Stimulated activated CD4-positive, alpha-beta T cell treated with anti-CD3 and anti-CD28 coated beads, Interleukin-12 subunit alpha, Interleukin-12 subunit beta, amount 100 ng/mL, for 48 hours (primary cell): ENCODE measurements at regions not wholly inside any gene's neighbourhood (a gene's known extent, or its start where the extent isn't known, plus 50 kb on each side); places are given as distances from the start of the nearest gene placed in this dataset.

ENCODE experiments used
- DNase-seq, 3 donors: peaks; one replicate each; pipeline ENCODE4 v3.0.0-alpha.2; 2020; ENCODE audit warnings: low read depth in 2 of 3, low spot score in 1 of 3

GRCh38 chrX:26019386-26019785 lies 118.8 kb upstream of the MAGEB18 start:
- no peak for DNase-seq

GRCh38 chrX:26026179-26026578 lies 112.0 kb upstream of the MAGEB18 start:
- DNase-seq = no peak

- DNase-seq = no peak
Observed at GRCh38 chrX:26032111-26032912, 105.8 kb upstream of the MAGEB18 start.

- no peak for DNase-seq
Observed at GRCh38 chrX:26037367-26037766, 100.8 kb upstream of the MAGEB18 start.

- DNase-seq = no peak
Observed at GRCh38 chrX:26050099-26050498, 88.0 kb upstream of the MAGEB18 start.

- no peak for DNase-seq
Observed at GRCh38 chrX:26070882-26071281, 67.3 kb upstream of the MAGEB18 start.

- DNase-seq = no peak
Observed at GRCh38 chrX:26071618-26072017, 66.5 kb upstream of the MAGEB18 start.

GRCh38 chrX:26083093-26083492 lies 55.0 kb upstream of the MAGEB18 start:
- no peak for DNase-seq
